ENCODE measurements at regions not wholly inside any gene's neighbourhood (a gene's known extent, or its start where the extent isn't known, plus 50 kb on each side); places are given as distances from the start of the nearest gene placed in this dataset.

GRCh38 chr2:186274936-186275575, 211.0 kb upstream of the ZC3H15 start:
- TF ChIP-seq POLR2A (IDR thresholded peaks at IDR 0.05; ENCODE audit: low read length) (no peak), GATA1 (IDR thresholded peaks at IDR 0.05; ENCODE audit: low read depth, low read length) (no peak)
